ENCODE measurements at regions not wholly inside any gene's neighbourhood (a gene's known extent, or its start where the extent isn't known, plus 50 kb on each side); places are given as distances from the start of the nearest gene placed in this dataset.

GRCh38 chr6:3937438-3937837 lies 88.3 kb downstream of the FAM50B start:
- in situ Hi-C loops (cut with MboI; ENCODE audit: low pct_unique_long_range_greater_than_20kb, low sequenced_read_pairs, unreplicated experiment) = no loop called here
- no peak for TF ChIP-seq CTCF (IDR thresholded peaks at IDR 0.05; ENCODE audit: extremely low read depth, insufficient read depth, missing control alignments)
- no peak for DNase-seq (ENCODE audit: low spot score)

- no peak for DNase-seq (ENCODE audit: low spot score)
- no peak for TF ChIP-seq CTCF (IDR thresholded peaks at IDR 0.05; ENCODE audit: extremely low read depth, insufficient read depth, missing control alignments)
- in situ Hi-C loops (cut with MboI; ENCODE audit: low pct_unique_long_range_greater_than_20kb, low sequenced_read_pairs, unreplicated experiment) = no loop called here
Observed at GRCh38 chr6:3938715-3939367, 89.7 kb downstream of the FAM50B start.

GRCh38 chr6:3939368-3939958 lies 90.3 kb downstream of the FAM50B start:
- in situ Hi-C loops (cut with MboI; ENCODE audit: low pct_unique_long_range_greater_than_20kb, low sequenced_read_pairs, unreplicated experiment) = no loop called here
- DNase-seq (ENCODE audit: low spot score) = no peak
- TF ChIP-seq CTCF (IDR thresholded peaks at IDR 0.05; ENCODE audit: extremely low read depth, insufficient read depth, missing control alignments) = no peak

- no peak for TF ChIP-seq CTCF (IDR thresholded peaks at IDR 0.05; ENCODE audit: extremely low read depth, insufficient read depth, missing control alignments)
- in situ Hi-C loops (cut with MboI; ENCODE audit: low pct_unique_long_range_greater_than_20kb, low sequenced_read_pairs, unreplicated experiment) = no loop called here
- DNase-seq (ENCODE audit: low spot score) = no peak
Observed at GRCh38 chr6:3939964-3940363, 90.8 kb downstream of the FAM50B start.

GRCh38 chr6:3940703-3941102 lies 91.5 kb downstream of the FAM50B start:
- in situ Hi-C loops (cut with MboI; ENCODE audit: low pct_unique_long_range_greater_than_20kb, low sequenced_read_pairs, unreplicated experiment) = no loop called here
- no peak for TF ChIP-seq CTCF (IDR thresholded peaks at IDR 0.05; ENCODE audit: extremely low read depth, insufficient read depth, missing control alignments)
- DNase-seq (ENCODE audit: low spot score) = no peak

GRCh38 chr6:3943331-3943765 lies 94.2 kb downstream of the FAM50B start:
- in situ Hi-C loops (cut with MboI; ENCODE audit: low pct_unique_long_range_greater_than_20kb, low sequenced_read_pairs, unreplicated experiment) = no loop called here
- no peak for DNase-seq (ENCODE audit: low spot score)
- TF ChIP-seq CTCF (IDR thresholded peaks at IDR 0.05; ENCODE audit: extremely low read depth, insufficient read depth, missing control alignments) = no peak
